ENCODE measurements at regions not wholly inside any gene's neighbourhood (a gene's known extent, or its start where the extent isn't known, plus 50 kb on each side); places are given as distances from the start of the nearest gene placed in this dataset.

GRCh38 chr13:75986818-75987217, 350.7 kb downstream of the LMO7 start:
- TF ChIP-seq CTCF (IDR thresholded peaks at IDR 0.05; ENCODE audit: insufficient read depth, low read depth, low read length) (no peak), EZH2 (IDR thresholded peaks at IDR 0.05; ENCODE audit: insufficient read depth, low read length) (no peak)
